GM23248 (cell line): ENCODE measurements at regions not wholly inside any gene's neighbourhood (a gene's known extent, or its start where the extent isn't known, plus 50 kb on each side); places are given as distances from the start of the nearest gene placed in this dataset.

ENCODE experiments used
- DNase-seq: peaks from one replicate; pipeline ENCODE4 v3.0.0-alpha.2; 2015
- H2AFZ ChIP-seq: fragments of 200-600 bp; sonication (generic); 2 replicates; pipeline ENCODE4 v1.6.1; 2016; ENCODE audit warnings: antibody characterized with exemption
- H3F3A ChIP-seq: fragments of 200-600 bp; sonication (generic); 2 replicates; pipeline ENCODE4 v1.6.1; 2016; ENCODE audit warnings: mild to moderate bottlenecking, antibody characterized with exemption, mixed run types; ENCODE audit not compliant: insufficient read depth
- H3K27ac ChIP-seq: fragments of 200-600 bp; sonication (generic); 2 replicates; pipeline ENCODE4 v1.5.1; 2016; ENCODE audit warnings: mild to moderate bottlenecking
- H3K27me3 ChIP-seq: fragments of 200-600 bp; sonication (generic); replicated peaks from 2 replicates; pipeline ENCODE4 v1.6.1; 2016; ENCODE audit warnings: mild to moderate bottlenecking; ENCODE audit not compliant: insufficient read depth
- H3K36me3 ChIP-seq: fragments of 200-600 bp; sonication (generic); 2 replicates; pipeline ENCODE4 v1.6.1; 2016; ENCODE audit warnings: low read depth, mild to moderate bottlenecking
- H3K4me1 ChIP-seq: fragments of 200-600 bp; sonication (generic); 2 replicates; pipeline ENCODE4 v1.6.1; 2016; ENCODE audit warnings: mild to moderate bottlenecking; ENCODE audit not compliant: insufficient read depth
- H3K4me2 ChIP-seq: fragments of 200-600 bp; sonication (generic); one replicate; pipeline ENCODE4 v1.6.1; 2016; ENCODE audit warnings: mild to moderate bottlenecking; ENCODE audit not compliant: unreplicated experiment
- H3K4me3 ChIP-seq: fragments of 200-600 bp; sonication (generic); 2 replicates; pipeline ENCODE4 v1.5.1; 2016; ENCODE audit warnings: mild to moderate bottlenecking
- H3K79me2 ChIP-seq: fragments of 200-600 bp; sonication (generic); 2 replicates; pipeline ENCODE4 v1.6.1; 2016; ENCODE audit warnings: mild to moderate bottlenecking; ENCODE audit not compliant: insufficient read depth
- H3K9ac ChIP-seq: fragments of 200-600 bp; sonication (generic); 2 replicates; pipeline ENCODE4 v1.6.1; 2016; ENCODE audit warnings: mild to moderate bottlenecking
- H3K9me2 ChIP-seq: fragments of 200-600 bp; sonication (generic); 2 replicates; pipeline ENCODE4 v1.6.1; 2016; ENCODE audit warnings: mixed run types, mild to moderate bottlenecking, moderate library complexity; ENCODE audit not compliant: insufficient read depth
- H3K9me3 ChIP-seq: fragments of 200-600 bp; sonication (generic); one replicate; pipeline ENCODE4 v1.6.1; 2017; ENCODE audit warnings: low read depth
- H4K20me1 ChIP-seq: fragments of 200-600 bp; sonication (generic); 2 replicates; pipeline ENCODE4 v1.6.0; 2016; ENCODE audit not compliant: insufficient read depth
- EZH2 ChIP-seq: fragments of 200-600 bp; sonication (generic); IDR thresholded peaks from 2 replicates; pipeline ENCODE4 v1.6.1; 2018; ENCODE audit warnings: antibody characterized with exemption, mild to moderate bottlenecking; ENCODE audit not compliant: insufficient read depth, poor library complexity, severe bottlenecking
- EZH2phosphoT487 ChIP-seq: fragments of 200-600 bp; sonication (generic); IDR thresholded peaks from 2 replicates; pipeline ENCODE4 v1.6.1; 2018; ENCODE audit warnings: antibody characterized with exemption, moderate library complexity, mild to moderate bottlenecking, low read depth; ENCODE audit not compliant: insufficient read depth
- WGBS, 2 experiments: methylation state at CpG; one replicate each; pipeline ENCODE4 v1.1.6; 2015 to 2017; ENCODE audit warnings: low lambda C conversion rate in 2 of 2, low coverage in 1 of 2; ENCODE audit errors: missing lambda C conversion rate in 2 of 2; 5-methylcytosine and 5-hydroxymethylcytosine counted together
- in situ Hi-C: fragments of 300-500 bp; cut with MboI; formaldehyde crosslinking; loops from 2 replicates; pipeline ENCODE4 v1.15.0; 2020

DNA sequence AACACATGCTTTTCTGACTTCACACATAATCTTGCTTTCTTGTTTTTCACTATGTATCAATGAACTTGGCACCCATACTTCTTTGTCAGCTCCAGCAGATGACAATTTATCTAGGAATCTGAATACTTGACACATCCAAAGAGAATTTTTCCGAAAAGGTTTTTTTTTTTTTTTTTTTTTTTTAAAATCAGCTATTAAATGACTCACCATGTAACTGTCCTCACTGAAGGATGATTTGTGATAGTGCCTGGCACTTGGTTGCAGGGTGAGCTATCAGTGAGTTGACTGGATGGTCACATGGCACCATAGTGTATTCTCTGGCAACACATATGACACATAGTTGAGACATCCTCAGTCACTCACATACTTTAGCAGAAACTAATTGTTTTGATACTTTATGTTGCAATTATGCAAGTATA is 133.4 kb upstream of the E2F8 start:
- peaks cover 42% of the 10 kb centered on the region for H3F3A ChIP-seq
- TF ChIP-seq EZH2 = no peak
- TF ChIP-seq EZH2phosphoT487 = peak; percentile 92
- H4K20me1 ChIP-seq = no peaks in the 10 kb centered on the region
- H3K79me2 ChIP-seq = no peaks in the 10 kb centered on the region
- H3K9ac ChIP-seq = no peak overlapping the region
- peak; percentile 97 for DNase-seq
- H3K4me2 ChIP-seq = peak overlapping the region; percentile 48
- H3K9me3 ChIP-seq = no peaks in the 10 kb centered on the region
- H3K36me3 ChIP-seq = no peaks in the 10 kb centered on the region
- 0 to 3% methylated on average over 1 of the region's 1 CpG for WGBS, 2 experiments
- in situ Hi-C loops = no loop called here
- H3K4me3 ChIP-seq = no peak overlapping the region; the same call in 1 of the 2 replicates
- no peaks in the 10 kb centered on the region for H3K9me2 ChIP-seq
- H3K4me1 ChIP-seq = peaks cover 62% of the 10 kb centered on the region
- H3K27me3 ChIP-seq = no peaks in the 10 kb centered on the region
- peak overlapping the region; percentile 60 for H3K27ac ChIP-seq
- no peak overlapping the region for H2AFZ ChIP-seq

DNA sequence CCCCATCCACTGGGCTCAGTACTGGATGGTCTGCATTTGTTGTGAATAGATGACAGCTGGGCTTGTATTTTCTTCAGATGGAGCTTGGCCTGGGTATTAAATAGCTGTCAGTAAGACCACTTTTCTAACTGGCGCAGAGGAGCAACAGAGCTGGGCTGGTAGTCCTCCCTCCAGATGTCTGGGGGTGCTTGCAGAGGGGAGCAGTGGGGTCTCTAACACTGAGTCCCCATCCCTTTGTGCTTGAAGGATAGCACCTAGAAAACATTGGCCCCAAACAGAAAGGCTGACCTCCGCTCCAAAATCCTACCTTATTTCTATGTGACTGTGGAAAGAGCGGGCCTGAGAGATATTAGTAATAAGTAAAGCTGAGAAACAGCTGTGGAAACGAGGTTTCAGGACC is 131.6 kb upstream of the E2F8 start:
- Histone ChIP-seq H3K27me3 (no peaks in the 10 kb centered on the region), H3K9ac (no peak overlapping the region), H3K4me2 (no peak overlapping the region), H3K27ac (no peak overlapping the region), H4K20me1 (no peaks in the 10 kb centered on the region), H3K9me3 (no peaks in the 10 kb centered on the region), H3K36me3 (no peaks in the 10 kb centered on the region), H3K9me2 (no peaks in the 10 kb centered on the region), H3K4me3 (no peak overlapping the region), H3K79me2 (no peaks in the 10 kb centered on the region), H3K4me1 (peaks cover 74% of the 10 kb centered on the region), H2AFZ (no peak overlapping the region), H3F3A (peaks cover 57% of the 10 kb centered on the region)
- WGBS, 2 experiments = 94 to 99% methylated on average over 4 of the region's 4 CpGs
- TF ChIP-seq EZH2 = no peak
- no peak for TF ChIP-seq EZH2phosphoT487
- DNase-seq = no peak
- in situ Hi-C loops = no loop called here

DNA sequence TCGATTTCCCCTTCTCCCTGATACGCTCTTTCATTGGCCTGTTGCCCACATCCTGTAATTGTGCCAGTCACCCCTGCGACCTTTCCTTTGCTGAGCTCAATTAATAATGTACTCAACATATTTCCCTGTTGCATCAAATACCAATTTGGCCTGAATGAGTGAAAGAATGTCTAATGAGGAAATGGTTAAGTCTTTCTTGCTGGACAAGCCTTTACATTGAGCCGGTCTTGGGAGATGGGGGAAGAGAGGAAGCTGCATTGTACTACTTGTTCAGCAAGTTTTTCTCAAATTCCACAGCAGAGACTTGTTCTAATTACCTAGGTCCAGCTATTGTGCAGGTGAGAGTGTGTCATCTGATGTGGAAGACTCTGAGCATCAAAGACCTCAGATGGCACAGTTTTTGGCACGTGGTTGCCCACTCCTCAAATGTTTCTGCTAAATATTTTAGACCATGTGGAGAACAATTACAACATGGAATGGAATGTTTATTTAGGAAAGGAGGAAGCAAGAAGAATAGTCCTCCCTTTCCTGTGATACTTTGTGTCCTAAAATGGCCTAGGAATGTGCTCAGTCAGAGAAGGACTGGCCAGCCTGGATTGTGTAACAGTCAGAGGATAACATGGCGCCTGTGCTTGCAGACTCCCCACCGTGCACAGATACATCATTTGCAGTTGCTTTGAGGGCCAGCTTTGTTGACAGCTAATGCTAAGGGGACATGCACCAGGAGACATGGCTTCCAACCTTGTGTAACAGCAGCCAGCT is 129.5 kb upstream of the E2F8 start:
- Histone ChIP-seq H3K79me2 (no peaks in the 10 kb centered on the region), H3K4me2 (peak overlapping the region; percentile 47), H3K27me3 (no peaks in the 10 kb centered on the region), H3K9ac (peak overlapping the region; percentile 3; the same call in 1 of the 2 replicates), H3F3A (peaks cover 76% of the 10 kb centered on the region), H3K36me3 (no peaks in the 10 kb centered on the region), H4K20me1 (no peaks in the 10 kb centered on the region), H3K9me2 (no peaks in the 10 kb centered on the region), H3K27ac (peak overlapping the region; percentile 82), H2AFZ (peak overlapping the region; percentile 52), H3K4me3 (0 out of 2 replicates have a peak overlapping the region, but pooled peaks have one; percentile 4), H3K9me3 (no peaks in the 10 kb centered on the region), H3K4me1 (peaks cover 92% of the 10 kb centered on the region)
- DNase-seq = peak; percentile 83
- WGBS, 2 experiments = 9 to 10% methylated on average over 7 of the region's 7 CpGs
- in situ Hi-C loops = no loop called here
- TF ChIP-seq EZH2phosphoT487 = no peak
- TF ChIP-seq EZH2 = no peak

DNA sequence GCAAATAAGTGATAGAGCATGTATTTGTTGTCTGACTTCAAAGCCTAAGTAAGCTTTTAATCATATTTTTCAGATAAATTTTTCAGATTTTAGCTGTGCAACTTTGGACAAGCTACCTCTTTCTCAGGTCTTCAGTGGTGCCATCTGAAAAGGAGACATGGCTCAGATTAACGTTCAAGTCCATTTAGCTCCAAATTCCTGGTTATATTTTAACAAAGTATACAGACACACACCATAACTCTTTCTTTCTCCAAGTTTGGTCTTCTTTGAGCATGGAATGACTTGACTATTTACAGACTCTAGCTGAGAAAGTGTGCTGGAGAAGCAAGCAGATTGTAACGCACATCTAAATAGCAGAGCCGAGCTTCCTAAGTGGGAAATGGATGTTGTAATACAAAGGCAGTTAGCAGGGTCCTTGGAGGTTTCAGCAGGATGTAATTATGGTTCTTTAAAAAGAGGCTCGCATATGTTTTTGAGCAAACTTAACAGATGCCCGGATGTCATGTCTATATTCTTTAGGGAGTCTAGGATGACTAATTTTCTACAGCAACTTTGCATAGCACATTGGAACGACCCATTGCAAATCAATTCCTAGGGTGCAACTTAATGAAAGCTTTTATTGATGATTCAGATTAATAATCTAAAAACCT is 128.1 kb upstream of the E2F8 start:
- in situ Hi-C loops = no loop called here
- H3K9me2 ChIP-seq = no peaks in the 10 kb centered on the region
- peak overlapping the region; percentile 40; the same call in 1 of the 2 replicates for H2AFZ ChIP-seq
- peak overlapping the region; percentile 47 for H3K4me2 ChIP-seq
- H3K36me3 ChIP-seq = no peaks in the 10 kb centered on the region
- H3K27ac ChIP-seq = peak overlapping the region; percentile 82
- H3K9me3 ChIP-seq = no peaks in the 10 kb centered on the region
- no peak for TF ChIP-seq EZH2
- no peak for TF ChIP-seq EZH2phosphoT487
- no peaks in the 10 kb centered on the region for H3K27me3 ChIP-seq
- DNase-seq = peak; percentile 79
- H3F3A ChIP-seq = peaks cover 74% of the 10 kb centered on the region
- H3K79me2 ChIP-seq = no peaks in the 10 kb centered on the region
- peak overlapping the region; percentile 26 for H3K9ac ChIP-seq
- no peaks in the 10 kb centered on the region for H4K20me1 ChIP-seq
- 12 to 15% methylated on average over 6 of the region's 6 CpGs for WGBS, 2 experiments
- H3K4me3 ChIP-seq = 0 out of 2 replicates have a peak overlapping the region, but pooled peaks have one; percentile 2
- peaks cover 83% of the 10 kb centered on the region for H3K4me1 ChIP-seq
